Esophagus muscularis mucosa (tissue), 3 donors: ENCODE measurements at regions not wholly inside any gene's neighbourhood (a gene's known extent, or its start where the extent isn't known, plus 50 kb on each side); places are given as distances from the start of the nearest gene placed in this dataset.

Experiments
- CTCF ChIP-seq, 3 experiments: fragments of 200-600 bp in 2 of 3; fragments of 450-650 bp in 1 of 3; sonication (generic) in 2 of 3; IDR thresholded peaks; one replicate each; pipeline ENCODE4 v1.5.1; 2017 to 2019; ENCODE audit warnings: antibody characterized with exemption in 3 of 3, mild to moderate bottlenecking in 2 of 3, moderate library complexity in 1 of 3
- POLR2A ChIP-seq: fragments of 450-650 bp; IDR thresholded peaks from one replicate; pipeline ENCODE4 v1.6.1; 2017; ENCODE audit warnings: antibody characterized with exemption, moderate library complexity, mild to moderate bottlenecking, low read depth
- POLR2AphosphoS5 ChIP-seq, 2 donors: sonication (generic); formaldehyde crosslinking; IDR thresholded peaks; one replicate each; pipeline ENCODE4 v1.6.1; 2017; ENCODE audit warnings: antibody characterized with exemption in 2 of 2

- TF ChIP-seq CTCF (IDR thresholded peaks at IDR 0.05) (no peak), POLR2AphosphoS5 (IDR thresholded peaks at IDR 0.05) (no peak), POLR2A (no peak)
These were observed 295.4 kb upstream of the FAM241A start for GRCh38 chr4:111849746-111850284.
